ENCODE measurements at regions not wholly inside any gene's neighbourhood (a gene's known extent, or its start where the extent isn't known, plus 50 kb on each side); places are given as distances from the start of the nearest gene placed in this dataset.
"Not testable (repeated sequence)": the region's sequence is repeated elsewhere in the genome, so short reads cannot be mapped to it uniquely, and the experiment has no call there.

GRCh38 chr12:114829833-114830232 lies 145.9 kb upstream of the TBX3 start (continued):
- TF ChIP-seq PATZ1 (CRISPR knock-in tag; IDR thresholded peaks at IDR 0.05; ENCODE audit: borderline replicate concordance) (no peak), CREB5 (CRISPR knock-in tag; IDR thresholded peaks at IDR 0.05; ENCODE audit: low read depth) (no peak), TCF4 (CRISPR knock-in tag; IDR thresholded peaks at IDR 0.05; ENCODE audit: borderline replicate concordance) (no peak)

- not testable (repeated sequence) for ATAC-seq
Measured at GRCh38 chr12:114829244-114829643, 145.3 kb upstream of the TBX3 start.

- no peak for TF ChIP-seq OSR1 (CRISPR knock-in tag; IDR thresholded peaks at IDR 0.05)
- TF ChIP-seq GLIS3 (CRISPR knock-in tag; IDR thresholded peaks at IDR 0.05): no peak
- TF ChIP-seq ZNF70 (CRISPR knock-in tag; IDR thresholded peaks at IDR 0.05): no peak
- TF ChIP-seq ZNF565 (CRISPR knock-in tag; conservative IDR thresholded peaks at IDR 0.05; ENCODE audit: low read depth): no peak
- TF ChIP-seq RARB (CRISPR knock-in tag; IDR thresholded peaks at IDR 0.05): no peak
- TF ChIP-seq POU6F1 (CRISPR knock-in tag; IDR thresholded peaks at IDR 0.05; ENCODE audit: borderline replicate concordance, low read depth): no peak
- no peak for TF ChIP-seq CSDC2 (CRISPR knock-in tag; IDR thresholded peaks at IDR 0.05)
- no peak for TF ChIP-seq ZFP30 (CRISPR knock-in tag; IDR thresholded peaks at IDR 0.05)
- TF ChIP-seq ZNF8 (CRISPR knock-in tag; IDR thresholded peaks at IDR 0.05): no peak
- no peak for TF ChIP-seq ISL1 (CRISPR knock-in tag; IDR thresholded peaks at IDR 0.05)
- TF ChIP-seq CSRNP3 (CRISPR knock-in tag; IDR thresholded peaks at IDR 0.05): no peak
- no peak for TF ChIP-seq SNAI2 (CRISPR knock-in tag; IDR thresholded peaks at IDR 0.05)
- no peak for ATAC-seq
Measured at GRCh38 chr12:114827461-114827860, 143.5 kb upstream of the TBX3 start.

- TF ChIP-seq PATZ1 (CRISPR knock-in tag; IDR thresholded peaks at IDR 0.05; ENCODE audit: borderline replicate concordance) (no peak), ZNF70 (CRISPR knock-in tag; IDR thresholded peaks at IDR 0.05) (no peak), RARB (CRISPR knock-in tag; IDR thresholded peaks at IDR 0.05) (no peak), GLIS3 (CRISPR knock-in tag; IDR thresholded peaks at IDR 0.05) (no peak), PPARA (CRISPR knock-in tag; IDR thresholded peaks at IDR 0.05; ENCODE audit: borderline replicate concordance) (no peak), SNAI2 (CRISPR knock-in tag; IDR thresholded peaks at IDR 0.05) (no peak), CSDC2 (CRISPR knock-in tag; IDR thresholded peaks at IDR 0.05) (no peak), BACH2 (CRISPR knock-in tag; IDR thresholded peaks at IDR 0.05; ENCODE audit: borderline replicate concordance) (no peak), ISL1 (CRISPR knock-in tag; IDR thresholded peaks at IDR 0.05) (no peak), ZNF8 (CRISPR knock-in tag; IDR thresholded peaks at IDR 0.05) (no peak), ZC3H10 (CRISPR knock-in tag; IDR thresholded peaks at IDR 0.05) (no peak), ZNF565 (CRISPR knock-in tag; conservative IDR thresholded peaks at IDR 0.05; ENCODE audit: low read depth) (no peak), ZFP30 (CRISPR knock-in tag; IDR thresholded peaks at IDR 0.05) (no peak), ZFP3 (CRISPR knock-in tag; IDR thresholded peaks at IDR 0.05) (no peak), CSRNP3 (CRISPR knock-in tag; IDR thresholded peaks at IDR 0.05) (no peak), CREB5 (CRISPR knock-in tag; IDR thresholded peaks at IDR 0.05; ENCODE audit: low read depth) (no peak), POU6F1 (CRISPR knock-in tag; IDR thresholded peaks at IDR 0.05; ENCODE audit: borderline replicate concordance, low read depth) (no peak)
- ATAC-seq: no peak
Measured at GRCh38 chr12:114826244-114826643, 142.3 kb upstream of the TBX3 start.
